ENCODE measurements at regions not wholly inside any gene's neighbourhood (a gene's known extent, or its start where the extent isn't known, plus 50 kb on each side); places are given as distances from the start of the nearest gene placed in this dataset.

- TF ChIP-seq PATZ1 (CRISPR knock-in tag; IDR thresholded peaks at IDR 0.05; ENCODE audit: borderline replicate concordance), result no peak
- no peak for TF ChIP-seq ZFP3 (CRISPR knock-in tag; IDR thresholded peaks at IDR 0.05)
- TF ChIP-seq ZFP30 (CRISPR knock-in tag; IDR thresholded peaks at IDR 0.05), result no peak
- TF ChIP-seq, protein P1, sequence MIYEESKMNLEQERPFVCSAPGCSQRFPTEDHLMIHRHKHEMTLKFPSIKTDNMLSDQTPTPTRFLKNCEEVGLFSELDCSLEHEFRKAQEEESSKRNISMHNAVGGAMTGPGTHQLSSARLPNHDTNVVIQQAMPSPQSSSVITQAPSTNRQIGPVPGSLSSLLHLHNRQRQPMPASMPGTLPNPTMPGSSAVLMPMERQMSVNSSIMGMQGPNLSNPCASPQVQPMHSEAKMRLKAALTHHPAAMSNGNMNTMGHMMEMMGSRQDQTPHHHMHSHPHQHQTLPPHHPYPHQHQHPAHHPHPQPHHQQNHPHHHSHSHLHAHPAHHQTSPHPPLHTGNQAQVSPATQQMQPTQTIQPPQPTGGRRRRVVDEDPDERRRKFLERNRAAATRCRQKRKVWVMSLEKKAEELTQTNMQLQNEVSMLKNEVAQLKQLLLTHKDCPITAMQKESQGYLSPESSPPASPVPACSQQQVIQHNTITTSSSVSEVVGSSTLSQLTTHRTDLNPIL (CRISPR knock-in tag; IDR thresholded peaks at IDR 0.05; ENCODE audit: low read depth), result no peak
- no peak for TF ChIP-seq ZC3H10 (CRISPR knock-in tag; IDR thresholded peaks at IDR 0.05)
- no peak for TF ChIP-seq ZNF8 (CRISPR knock-in tag; IDR thresholded peaks at IDR 0.05)
- no peak for TF ChIP-seq RARB (CRISPR knock-in tag; IDR thresholded peaks at IDR 0.05)
- no peak for TF ChIP-seq ISL1 (CRISPR knock-in tag; IDR thresholded peaks at IDR 0.05)
- TF ChIP-seq ZNF70 (CRISPR knock-in tag; IDR thresholded peaks at IDR 0.05), result no peak
- TF ChIP-seq, protein P2, sequence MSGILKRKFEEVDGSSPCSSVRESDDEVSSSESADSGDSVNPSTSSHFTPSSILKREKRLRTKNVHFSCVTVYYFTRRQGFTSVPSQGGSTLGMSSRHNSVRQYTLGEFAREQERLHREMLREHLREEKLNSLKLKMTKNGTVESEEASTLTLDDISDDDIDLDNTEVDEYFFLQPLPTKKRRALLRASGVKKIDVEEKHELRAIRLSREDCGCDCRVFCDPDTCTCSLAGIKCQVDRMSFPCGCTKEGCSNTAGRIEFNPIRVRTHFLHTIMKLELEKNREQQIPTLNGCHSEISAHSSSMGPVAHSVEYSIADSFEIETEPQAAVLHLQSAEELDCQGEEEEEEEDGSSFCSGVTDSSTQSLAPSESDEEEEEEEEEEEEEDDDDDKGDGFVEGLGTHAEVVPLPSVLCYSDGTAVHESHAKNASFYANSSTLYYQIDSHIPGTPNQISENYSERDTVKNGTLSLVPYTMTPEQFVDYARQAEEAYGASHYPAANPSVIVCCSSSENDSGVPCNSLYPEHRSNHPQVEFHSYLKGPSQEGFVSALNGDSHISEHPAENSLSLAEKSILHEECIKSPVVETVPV (CRISPR knock-in tag; IDR thresholded peaks at IDR 0.05), result no peak
- no peak for TF ChIP-seq BACH2 (CRISPR knock-in tag; IDR thresholded peaks at IDR 0.05; ENCODE audit: borderline replicate concordance)
Observed at GRCh38 chr1:30151826-30152225, 571.6 kb downstream of the MATN1 start.
